ENCODE measurements at regions not wholly inside any gene's neighbourhood (a gene's known extent, or its start where the extent isn't known, plus 50 kb on each side); places are given as distances from the start of the nearest gene placed in this dataset.

GRCh38 chr11:39690856-39691255 lies 1768.6 kb downstream of the LRRC4C start:
- no peak for TF ChIP-seq ZNF169 (tag by site-specific recombination; IDR thresholded peaks at IDR 0.05)
- TF ChIP-seq ZFP69B (tag by site-specific recombination; IDR thresholded peaks at IDR 0.05): no peak
- no peak for TF ChIP-seq ZNF423 (tag by site-specific recombination; IDR thresholded peaks at IDR 0.05)
- TF ChIP-seq ZNF248 (tag by site-specific recombination; IDR thresholded peaks at IDR 0.05): no peak
- TF ChIP-seq ZNF354C (tag by site-specific recombination; IDR thresholded peaks at IDR 0.05; ENCODE audit: borderline replicate concordance, low read depth): no peak
- no peak for TF ChIP-seq INSM2 (tag by site-specific recombination; IDR thresholded peaks at IDR 0.05)
- no peak for TF ChIP-seq ZBTB17 (tag by site-specific recombination; IDR thresholded peaks at IDR 0.05)
- no peak for TF ChIP-seq ZNF311 (tag by site-specific recombination; IDR thresholded peaks at IDR 0.05; ENCODE audit: borderline replicate concordance)
- TF ChIP-seq ZNF280D (tag by site-specific recombination; IDR thresholded peaks at IDR 0.05): no peak
- TF ChIP-seq WT1 (tag by site-specific recombination; IDR thresholded peaks at IDR 0.05): no peak
- TF ChIP-seq KLF9 (tag by site-specific recombination; IDR thresholded peaks at IDR 0.05; ENCODE audit: low read depth): no peak
- TF ChIP-seq ZNF660 (tag by site-specific recombination; IDR thresholded peaks at IDR 0.05): no peak
- TF ChIP-seq KLF1 (tag by site-specific recombination; IDR thresholded peaks at IDR 0.05): no peak
- TF ChIP-seq ZNF629 (tag by site-specific recombination; IDR thresholded peaks at IDR 0.05): no peak
- TF ChIP-seq ZNF274 (IDR thresholded peaks at IDR 0.05; ENCODE audit: low read length): no peak
- TF ChIP-seq ZNF274 (tag by site-specific recombination; IDR thresholded peaks at IDR 0.05; ENCODE audit: borderline replicate concordance): no peak
- TF ChIP-seq ZNF302 (tag by site-specific recombination; IDR thresholded peaks at IDR 0.05; ENCODE audit: low read depth): no peak
- Histone ChIP-seq H3K27ac (ENCODE audit: extremely low read depth, low read depth, low read length) (no peak overlapping the region), H3K9me3 (ENCODE audit: control insufficient read depth, insufficient read depth, low read depth, low read length) (no peaks in the 10 kb centered on the region), H3K36me3 (ENCODE audit: control insufficient read depth in 2 of 2, insufficient read depth in 1 of 2, low read length in 2 of 2) (no peaks in the 10 kb centered on the region), H3K4me1 (ENCODE audit: control insufficient read depth, insufficient read depth, low read length) (no peaks in the 10 kb centered on the region), H3K4me3 (ENCODE audit: low read depth, low read length) (no peak overlapping the region)
- CTCF ChIA-PET: no interaction called here
- POLR2A ChIA-PET: no interaction called here

- Histone ChIP-seq H3K9me3 (ENCODE audit: control insufficient read depth, insufficient read depth, low read depth, low read length) (no peaks in the 10 kb centered on the region), H3K4me1 (ENCODE audit: control insufficient read depth, insufficient read depth, low read length) (no peaks in the 10 kb centered on the region), H3K36me3 (ENCODE audit: control insufficient read depth in 2 of 2, insufficient read depth in 1 of 2, low read length in 2 of 2) (no peaks in the 10 kb centered on the region), H3K27ac (ENCODE audit: extremely low read depth, low read depth, low read length) (no peak overlapping the region), H3K4me3 (ENCODE audit: low read depth, low read length) (no peak overlapping the region)
- ChIA-PET CTCF (no interaction called here), POLR2A (no interaction called here)
- TF ChIP-seq ZNF747 (tag by site-specific recombination; IDR thresholded peaks at IDR 0.05) (no peak), ZNF140 (tag by site-specific recombination; IDR thresholded peaks at IDR 0.05) (no peak), ZNF513 (tag by site-specific recombination; IDR thresholded peaks at IDR 0.05) (no peak), ZNF350 (tag by site-specific recombination; IDR thresholded peaks at IDR 0.05) (no peak), ZBTB20 (tag by site-specific recombination; IDR thresholded peaks at IDR 0.05) (no peak), ZNF76 (tag by site-specific recombination; IDR thresholded peaks at IDR 0.05; ENCODE audit: borderline replicate concordance, low read depth) (no peak), MYNN (tag by site-specific recombination; IDR thresholded peaks at IDR 0.05; ENCODE audit: borderline replicate concordance) (no peak), TCF7L2 (IDR thresholded peaks at IDR 0.05; ENCODE audit: borderline replicate concordance, low read depth, low read length) (no peak), ZNF560 (tag by site-specific recombination; IDR thresholded peaks at IDR 0.05; ENCODE audit: borderline replicate concordance) (no peak), HOXA7 (CRISPR knock-in tag; IDR thresholded peaks at IDR 0.05; ENCODE audit: borderline replicate concordance) (no peak), ZNF202 (tag by site-specific recombination; IDR thresholded peaks at IDR 0.05; ENCODE audit: borderline replicate concordance) (no peak), ZNF623 (tag by site-specific recombination; IDR thresholded peaks at IDR 0.05) (no peak), KLF17 (tag by site-specific recombination; IDR thresholded peaks at IDR 0.05) (no peak), MZF1 (tag by site-specific recombination; IDR thresholded peaks at IDR 0.05; ENCODE audit: borderline replicate concordance) (no peak)
Measured at GRCh38 chr11:39683951-39684554, 1775.4 kb downstream of the LRRC4C start.

All from HEK293 (cell line).